SK-N-MC (cell line): ENCODE measurements at regions not wholly inside any gene's neighbourhood (a gene's known extent, or its start where the extent isn't known, plus 50 kb on each side); places are given as distances from the start of the nearest gene placed in this dataset.

Source experiments
- DNase-seq: peaks from one replicate; pipeline ENCODE4 v3.0.0-alpha.2; 2011; ENCODE audit warnings: low read depth, low spot score
- H3K27ac ChIP-seq: fragments of 200-600 bp; sonication (generic); 2 replicates; pipeline ENCODE4 v1.5.1; 2016; ENCODE audit warnings: mixed run types
- H3K36me3 ChIP-seq: fragments of 200-600 bp; sonication (generic); 2 replicates; pipeline ENCODE4 v1.6.1; 2017; ENCODE audit warnings: antibody characterized with exemption, low read length, mixed read lengths; ENCODE audit not compliant: insufficient read depth
- H3K4me3 ChIP-seq: fragments of 200-600 bp; sonication (generic); 2 replicates; pipeline ENCODE4 v1.5.1; 2016
- H3K9ac ChIP-seq: fragments of 200-600 bp; sonication (generic); 2 replicates; pipeline ENCODE4 v1.8.0; 2017; ENCODE audit warnings: mixed run types, mixed read lengths; ENCODE audit not compliant: insufficient read length
- H3K9me3 ChIP-seq: fragments of 200-600 bp; sonication (generic); 2 replicates; pipeline ENCODE4 v1.6.1; 2017; ENCODE audit warnings: low read depth, mild to moderate bottlenecking, antibody characterized with exemption, low read length, moderate library complexity, mixed read lengths
- EZH2 ChIP-seq: fragments of 200-600 bp; sonication (generic); IDR thresholded peaks from one replicate; pipeline ENCODE4 v1.6.1; 2017; ENCODE audit warnings: antibody characterized with exemption
- FOXP2 ChIP-seq: optimal IDR thresholded peaks from 2 replicates; pipeline ENCODE3; 2011; ENCODE audit warnings: mild to moderate bottlenecking, moderate library complexity; ENCODE audit not compliant: insufficient read depth; ENCODE audit errors: extremely low read length, control extremely low read depth
- POLR2AphosphoS5 ChIP-seq: IDR thresholded peaks from 2 replicates; pipeline ENCODE4 v1.6.1; 2012; ENCODE audit warnings: mild to moderate bottlenecking, low read depth, low read length, borderline replicate concordance

DNA sequence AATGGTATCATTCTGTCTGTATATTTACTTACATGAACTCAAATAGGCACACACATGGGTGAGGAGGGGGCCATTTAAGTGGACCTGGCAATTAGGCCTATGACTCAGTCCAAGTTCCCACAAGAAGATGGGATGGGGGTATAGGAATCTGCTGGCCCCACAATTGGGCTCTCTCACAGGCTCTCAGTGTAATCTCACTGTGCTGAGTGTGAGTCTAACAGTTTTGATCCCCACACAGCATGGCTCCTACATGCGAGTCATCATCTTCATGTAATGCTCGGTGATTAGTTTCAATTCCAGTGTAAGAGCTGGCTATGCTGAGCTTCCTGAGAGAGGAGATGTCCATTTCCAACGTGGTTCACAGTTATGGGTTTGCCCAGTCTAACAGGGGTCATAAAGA, 114.0 kb downstream of the GATA6 start:
- Histone ChIP-seq H3K36me3 (no peaks in the 10 kb centered on the region), H3K4me3 (no peak overlapping the region), H3K27ac (no peak overlapping the region), H3K9me3 (no peaks in the 10 kb centered on the region), H3K9ac (no peak overlapping the region)
- TF ChIP-seq FOXP2 = no peak
- TF ChIP-seq POLR2AphosphoS5 = no peak
- no peak for TF ChIP-seq EZH2
- no peak for DNase-seq

DNA sequence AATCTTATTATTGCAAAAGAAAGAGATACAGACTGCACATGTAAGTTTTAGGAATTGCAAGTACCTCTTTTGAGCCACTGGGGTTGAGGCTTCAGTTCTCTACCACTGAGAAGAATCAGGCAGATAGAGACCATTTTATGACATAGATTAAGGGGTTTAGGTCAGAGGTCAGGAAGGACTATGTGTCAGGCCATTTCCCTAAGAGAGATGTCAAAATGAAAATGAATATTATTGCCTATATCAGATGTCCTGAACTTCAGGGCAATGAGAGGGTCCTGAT, 113.7 kb downstream of the GATA6 start:
- no peaks in the 10 kb centered on the region for H3K9me3 ChIP-seq
- no peak for DNase-seq
- no peaks in the 10 kb centered on the region for H3K36me3 ChIP-seq
- no peak overlapping the region for H3K9ac ChIP-seq
- no peak for TF ChIP-seq EZH2
- H3K27ac ChIP-seq = no peak overlapping the region
- H3K4me3 ChIP-seq = no peak overlapping the region

DNA sequence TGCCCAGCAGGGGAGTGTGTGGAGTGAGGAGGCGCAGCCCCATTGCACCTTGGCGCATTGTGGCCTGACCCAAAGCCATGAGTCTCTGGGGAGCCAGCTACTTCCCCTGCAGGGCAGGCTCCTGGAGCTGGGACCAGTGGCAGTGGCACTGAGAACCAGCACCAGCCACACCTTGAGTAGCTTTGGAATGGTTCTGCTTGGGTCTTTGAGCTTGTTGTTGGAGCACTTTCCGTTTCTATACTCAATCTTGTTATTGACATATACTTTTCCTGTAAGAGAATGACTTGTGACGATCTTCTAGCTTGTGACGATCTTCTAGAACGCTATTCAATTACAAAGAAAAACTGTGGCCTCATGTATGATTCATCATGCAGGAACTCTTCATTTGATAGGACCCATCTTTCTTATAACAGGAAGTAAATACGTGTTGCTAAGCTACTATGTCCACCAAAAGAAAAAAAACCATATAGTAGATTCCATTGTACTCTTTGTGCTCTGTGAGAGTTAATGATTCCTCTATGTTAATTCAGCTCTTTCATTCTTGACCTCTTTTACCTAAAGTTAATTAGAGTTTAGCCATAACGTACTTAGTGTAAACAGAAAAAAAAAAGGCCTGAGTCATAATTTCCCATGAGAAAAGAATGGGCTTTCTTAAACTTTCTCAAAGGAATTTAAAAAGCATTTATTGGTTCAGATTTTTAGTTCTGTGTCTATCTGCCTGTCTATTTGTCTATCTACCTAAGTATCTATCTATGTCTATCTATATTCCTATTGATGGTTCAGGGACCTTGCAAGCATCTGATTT, 113.1 kb downstream of the GATA6 start:
- H3K27ac ChIP-seq = no peak overlapping the region
- no peak overlapping the region for H3K9ac ChIP-seq
- TF ChIP-seq POLR2AphosphoS5 (no peak), FOXP2 (no peak), EZH2 (no peak)
- DNase-seq = no peak
- H3K4me3 ChIP-seq = no peak overlapping the region
- H3K9me3 ChIP-seq = no peaks in the 10 kb centered on the region
- no peaks in the 10 kb centered on the region for H3K36me3 ChIP-seq

DNA sequence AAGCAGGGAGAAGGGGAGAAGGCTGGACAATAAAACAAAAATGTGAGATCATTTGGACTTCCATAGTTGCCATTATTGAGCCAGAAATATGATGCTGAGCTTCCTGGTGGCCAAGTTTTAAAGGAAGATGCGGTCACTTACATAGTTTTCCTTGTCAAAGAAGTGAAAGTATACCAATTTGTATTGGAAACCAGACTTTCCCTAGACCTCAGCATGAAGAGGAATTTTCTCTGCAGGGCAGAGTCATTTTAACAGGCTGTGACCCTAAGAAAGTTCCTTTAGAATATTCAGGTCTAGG, 111.0 kb downstream of the GATA6 start:
- no peak for DNase-seq
- Histone ChIP-seq H3K4me3 (no peak overlapping the region), H3K9me3 (no peaks in the 10 kb centered on the region), H3K36me3 (no peaks in the 10 kb centered on the region), H3K9ac (no peak overlapping the region), H3K27ac (no peak overlapping the region)
- TF ChIP-seq FOXP2 (no peak), EZH2 (no peak), POLR2AphosphoS5 (no peak)

DNA sequence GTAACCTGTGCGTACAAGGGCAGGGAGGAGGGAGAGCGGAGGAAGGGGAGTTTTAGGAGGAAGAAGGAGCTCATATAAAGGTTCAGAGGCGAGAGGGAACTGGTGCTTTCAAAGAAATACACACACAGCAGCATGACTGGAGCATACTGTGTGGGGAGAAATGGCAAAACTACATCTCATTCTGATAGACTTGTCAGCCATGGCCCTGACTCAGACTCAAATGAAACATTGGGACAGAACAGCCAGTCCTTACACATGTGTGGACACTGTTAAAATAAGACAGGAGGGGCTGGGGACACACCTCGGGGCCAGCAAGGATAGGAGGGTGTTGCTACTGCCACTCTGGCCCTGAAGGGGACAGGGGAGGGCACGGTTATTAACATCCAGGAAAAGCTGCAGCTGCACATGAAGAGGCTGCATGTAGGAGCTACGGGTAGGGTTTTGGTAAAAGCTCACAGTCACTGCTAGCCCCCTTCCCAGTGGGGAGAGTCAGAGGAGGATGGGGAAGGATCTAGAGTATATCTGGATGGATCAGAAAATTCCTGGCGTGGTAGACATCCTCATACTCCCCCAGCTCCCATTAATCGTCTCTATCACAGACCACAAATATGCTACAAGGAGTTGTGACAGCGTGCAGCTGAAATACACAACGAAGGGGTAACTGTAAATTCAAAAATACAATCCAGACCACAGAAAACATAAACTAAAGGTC, 110.5 kb downstream of the GATA6 start:
- H3K9ac ChIP-seq = no peak overlapping the region
- no peak overlapping the region for H3K27ac ChIP-seq
- no peak overlapping the region for H3K4me3 ChIP-seq

DNA sequence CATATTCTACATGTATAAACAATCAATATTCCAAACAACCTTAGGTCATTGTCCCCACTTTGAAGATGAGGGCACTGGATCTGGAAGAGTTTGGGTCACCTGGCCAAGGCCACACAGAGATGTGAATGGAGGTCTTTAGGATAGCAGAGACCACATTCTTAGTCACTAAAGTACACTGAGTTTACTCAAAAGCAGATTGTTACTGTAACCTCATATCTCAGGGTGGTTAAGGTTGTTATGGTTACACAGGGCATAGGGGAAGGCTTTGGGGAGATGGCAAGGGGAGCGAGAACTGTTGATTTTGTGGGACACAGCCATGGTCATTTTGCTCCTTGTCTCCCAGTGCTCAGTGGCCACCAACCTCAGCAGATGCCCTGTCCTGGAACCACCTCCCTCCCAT, 109.4 kb downstream of the GATA6 start:
- H3K9ac ChIP-seq = no peak overlapping the region
- H3K9me3 ChIP-seq = no peaks in the 10 kb centered on the region
- H3K27ac ChIP-seq = no peak overlapping the region
- DNase-seq = no peak
- H3K4me3 ChIP-seq = no peak overlapping the region
- no peak for TF ChIP-seq FOXP2
- TF ChIP-seq EZH2 = no peak
- no peak for TF ChIP-seq POLR2AphosphoS5
- H3K36me3 ChIP-seq = no peaks in the 10 kb centered on the region

More for the DNA sequence above, 110.5 kb downstream of the GATA6 start:
- Histone ChIP-seq H3K36me3 (no peaks in the 10 kb centered on the region), H3K9me3 (no peaks in the 10 kb centered on the region)
- no peak for DNase-seq
- no peak for TF ChIP-seq EZH2
- TF ChIP-seq FOXP2 = no peak
- no peak for TF ChIP-seq POLR2AphosphoS5

DNA sequence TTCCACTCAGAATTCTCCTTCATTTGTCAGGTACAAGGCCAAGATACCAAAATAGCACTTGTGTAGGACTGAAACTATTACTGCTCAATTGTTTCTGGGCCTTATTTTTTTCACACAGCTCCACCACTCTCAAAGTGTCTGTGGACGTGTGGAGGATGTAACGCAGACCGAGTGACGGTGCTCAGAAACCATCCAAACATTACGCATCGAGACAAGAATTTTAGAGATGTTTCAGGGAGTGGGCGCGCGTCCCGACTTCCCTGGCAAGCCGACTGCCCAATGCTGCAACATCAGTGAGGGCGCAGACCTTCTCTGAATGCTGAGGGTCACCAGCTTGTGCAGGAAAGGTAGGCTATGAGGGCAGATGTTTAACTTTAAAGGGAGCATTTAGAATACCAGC, 108.4 kb downstream of the GATA6 start:
- DNase-seq = no peak
- no peaks in the 10 kb centered on the region for H3K36me3 ChIP-seq
- H3K4me3 ChIP-seq = no peak overlapping the region
- TF ChIP-seq POLR2AphosphoS5 (no peak), FOXP2 (no peak), EZH2 (no peak)
- H3K9ac ChIP-seq = no peak overlapping the region
- H3K9me3 ChIP-seq = no peaks in the 10 kb centered on the region
- H3K27ac ChIP-seq = no peak overlapping the region

DNA sequence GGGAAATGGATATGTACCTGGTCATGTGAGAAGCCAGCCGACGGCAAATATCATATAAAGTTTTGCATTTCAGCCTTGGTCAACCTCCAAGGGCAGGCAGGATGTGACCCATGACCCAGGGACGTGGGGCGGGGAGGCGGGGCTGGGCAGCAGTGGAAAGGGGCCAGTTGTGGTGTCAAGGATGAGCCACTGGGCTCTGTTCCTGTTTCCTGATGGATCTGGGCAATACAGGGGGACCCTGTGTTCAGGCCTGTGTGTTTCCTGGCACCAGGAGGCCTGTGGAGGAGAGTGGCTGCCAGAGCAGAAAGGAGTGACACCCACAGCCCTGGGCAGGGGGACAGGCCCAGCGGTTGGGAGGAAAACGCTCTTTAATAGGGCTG, 106.9 kb downstream of the GATA6 start:
- H3K9ac ChIP-seq = no peak overlapping the region
- DNase-seq = no peak
- H3K4me3 ChIP-seq = no peak overlapping the region
- no peaks in the 10 kb centered on the region for H3K9me3 ChIP-seq
- H3K36me3 ChIP-seq = no peaks in the 10 kb centered on the region
- H3K27ac ChIP-seq = no peak overlapping the region
- TF ChIP-seq FOXP2 (no peak), EZH2 (no peak), POLR2AphosphoS5 (no peak)

DNA sequence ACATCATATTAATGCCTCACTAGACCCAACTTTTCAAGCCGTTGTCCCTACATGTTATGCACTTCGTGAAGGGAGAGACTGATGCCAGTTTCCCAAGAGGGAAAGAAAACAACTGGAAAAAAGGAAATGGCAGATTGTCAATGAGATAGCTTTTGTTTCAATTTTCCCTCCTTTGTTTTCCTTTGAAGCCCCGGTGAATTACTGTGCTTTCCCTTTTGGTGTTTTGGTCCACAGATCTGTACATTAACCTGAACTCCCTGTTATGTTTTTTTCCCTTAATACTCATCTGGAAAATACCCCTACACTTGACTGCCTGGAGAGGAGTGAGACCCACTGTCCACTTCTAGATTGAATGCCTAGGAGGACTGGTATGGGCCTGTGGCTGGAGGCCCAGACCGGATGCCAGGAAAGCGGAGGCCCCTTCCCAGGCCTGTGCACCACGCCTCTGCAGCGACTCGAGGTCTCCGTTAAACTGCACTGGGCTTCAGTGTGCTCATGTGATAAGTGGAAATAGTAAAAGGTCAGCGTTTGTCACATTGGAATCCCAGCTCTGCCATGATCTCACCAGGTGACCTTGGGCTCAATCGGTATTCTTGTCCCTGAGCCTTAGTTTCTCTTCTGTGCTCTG, 106.4 kb downstream of the GATA6 start:
- DNase-seq = no peak

More for the DNA sequence above, 106.4 kb downstream of the GATA6 start:
- TF ChIP-seq POLR2AphosphoS5 = no peak
- TF ChIP-seq FOXP2 = no peak
- no peak for TF ChIP-seq EZH2
- Histone ChIP-seq H3K4me3 (no peak overlapping the region), H3K9ac (no peak overlapping the region), H3K27ac (no peak overlapping the region), H3K36me3 (no peaks in the 10 kb centered on the region), H3K9me3 (no peaks in the 10 kb centered on the region)
